OCI-LY1 (cell line): ENCODE measurements at regions not wholly inside any gene's neighbourhood (a gene's known extent, or its start where the extent isn't known, plus 50 kb on each side); places are given as distances from the start of the nearest gene placed in this dataset.

ENCODE experiments used
- CTCF ChIP-seq: fragments of 200-600 bp; sonication (generic), shearing (Covaris generic); IDR thresholded peaks from 2 replicates; pipeline ENCODE4 v1.5.1; 2017; ENCODE audit warnings: mild to moderate bottlenecking, antibody characterized with exemption, low read length, moderate library complexity, mixed read lengths
- EZH2 ChIP-seq: fragments of 200-600 bp; sonication (generic), shearing (Covaris generic); IDR thresholded peaks from 2 replicates; pipeline ENCODE4 v1.8.0; 2017; ENCODE audit warnings: borderline replicate concordance, mixed run types, mild to moderate bottlenecking, antibody characterized with exemption, low read length, moderate library complexity, mixed read lengths

GRCh38 chr2:167851876-167852275, 395.5 kb downstream of the STK39 start:
- no peak for TF ChIP-seq CTCF
- no peak for TF ChIP-seq EZH2
